Left lung (tissue), 4 donors: ENCODE measurements at regions not wholly inside any gene's neighbourhood (a gene's known extent, or its start where the extent isn't known, plus 50 kb on each side); places are given as distances from the start of the nearest gene placed in this dataset.

Experiments used
- ATAC-seq: fragments of 200-7000 bp; cut with Tn5 transposase; one replicate; pipeline ENCODE4 v1.9.1; 2020; ENCODE audit warnings: moderate library complexity
- DNase-seq, 4 donors: peaks; one replicate each; pipeline ENCODE4 v3.0.0-alpha.2; 2013 to 2020
- H3K27ac ChIP-seq, 2 donors: fragments of 200-600 bp; sonication (generic) in 1 of 2; one replicate each; pipeline versions ENCODE4 v1.5.0 to v1.8.0; 2020 to 2021
- H3K27me3 ChIP-seq, 2 donors: fragments of 200-600 bp; sonication (generic) in 1 of 2; one replicate each; pipeline versions ENCODE4 v1.5.0 to v1.8.0; 2020 to 2021
- H3K36me3 ChIP-seq, 2 donors: fragments of 200-600 bp; sonication (generic) in 1 of 2; one replicate each; pipeline versions ENCODE4 v1.5.0 to v1.8.0; 2020 to 2021
- H3K4me1 ChIP-seq, 2 donors: fragments of 200-600 bp; one replicate each; pipeline ENCODE4 v1.8.0; 2021
- H3K4me3 ChIP-seq, 2 donors: fragments of 200-600 bp; sonication (generic) in 1 of 2; one replicate each; pipeline versions ENCODE4 v1.5.0 to v1.8.0; 2020 to 2021; ENCODE audit warnings: mild to moderate bottlenecking in 1 of 2
- H3K9me3 ChIP-seq, 2 donors: fragments of 200-600 bp; sonication (generic) in 1 of 2; one replicate each; pipeline versions ENCODE4 v1.5.0 to v1.8.0; 2020 to 2021
- intact Hi-C, 2 donors: fragments of 100-400 bp; cut with DNase I; formaldehyde crosslinking; loops; one replicate each; pipeline versions ENCODE4 v1.11.2 to v1.14.2; 2022
- TF ChIP-seq, protein P1 (sequence below), 2 donors: fragments of 200-600 bp; sonication (generic) in 1 of 2; IDR thresholded peaks; one replicate each; pipeline versions ENCODE4 v1.5.0 to v1.8.0; 2021; ENCODE audit warnings: antibody characterized with exemption in 2 of 2
- donor health status: DM: no; HTN: yes; CAD: no.
- donor health status: DM: no; HTN: no; CAD: no.

DNA sequence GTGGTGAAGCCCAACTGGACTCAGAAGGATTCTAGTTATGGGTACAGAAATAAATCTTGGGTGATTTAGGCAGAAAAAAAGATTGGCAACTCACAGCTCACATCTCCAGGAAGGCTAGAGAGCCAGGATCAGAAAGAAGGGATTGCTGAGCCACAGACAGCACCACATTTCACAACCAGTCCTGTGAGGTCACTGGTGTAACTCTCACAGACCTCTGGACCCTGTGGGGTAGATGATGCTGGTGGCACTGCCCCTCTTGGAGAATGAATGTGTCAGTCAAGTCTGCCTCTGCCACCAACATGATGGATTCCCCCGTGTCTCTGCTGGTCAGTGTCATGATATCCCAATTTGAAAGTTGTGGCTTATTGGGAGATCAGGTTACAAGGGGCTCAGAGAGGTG, 70.9 kb upstream of the HMCN1 start:
- Histone ChIP-seq H3K4me3 (no peak overlapping the region), H3K36me3 (no peaks in the 10 kb centered on the region), H3K27ac (no peak overlapping the region), H3K4me1 (no peaks in the 10 kb centered on the region), H3K27me3 (no peaks in the 10 kb centered on the region), H3K9me3 (no peaks in the 10 kb centered on the region)
- DNase-seq, result no peak
- TF ChIP-seq, protein P1, sequence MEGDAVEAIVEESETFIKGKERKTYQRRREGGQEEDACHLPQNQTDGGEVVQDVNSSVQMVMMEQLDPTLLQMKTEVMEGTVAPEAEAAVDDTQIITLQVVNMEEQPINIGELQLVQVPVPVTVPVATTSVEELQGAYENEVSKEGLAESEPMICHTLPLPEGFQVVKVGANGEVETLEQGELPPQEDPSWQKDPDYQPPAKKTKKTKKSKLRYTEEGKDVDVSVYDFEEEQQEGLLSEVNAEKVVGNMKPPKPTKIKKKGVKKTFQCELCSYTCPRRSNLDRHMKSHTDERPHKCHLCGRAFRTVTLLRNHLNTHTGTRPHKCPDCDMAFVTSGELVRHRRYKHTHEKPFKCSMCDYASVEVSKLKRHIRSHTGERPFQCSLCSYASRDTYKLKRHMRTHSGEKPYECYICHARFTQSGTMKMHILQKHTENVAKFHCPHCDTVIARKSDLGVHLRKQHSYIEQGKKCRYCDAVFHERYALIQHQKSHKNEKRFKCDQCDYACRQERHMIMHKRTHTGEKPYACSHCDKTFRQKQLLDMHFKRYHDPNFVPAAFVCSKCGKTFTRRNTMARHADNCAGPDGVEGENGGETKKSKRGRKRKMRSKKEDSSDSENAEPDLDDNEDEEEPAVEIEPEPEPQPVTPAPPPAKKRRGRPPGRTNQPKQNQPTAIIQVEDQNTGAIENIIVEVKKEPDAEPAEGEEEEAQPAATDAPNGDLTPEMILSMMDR (IDR thresholded peaks at IDR 0.05), result no peak
- no peak for ATAC-seq
- intact Hi-C loops, result loop anchor here in 1 of 2 donors (10.0 kb wide), 1 partner anchor 359 kb away; no protein-coding TSS in a partner anchor

DNA sequence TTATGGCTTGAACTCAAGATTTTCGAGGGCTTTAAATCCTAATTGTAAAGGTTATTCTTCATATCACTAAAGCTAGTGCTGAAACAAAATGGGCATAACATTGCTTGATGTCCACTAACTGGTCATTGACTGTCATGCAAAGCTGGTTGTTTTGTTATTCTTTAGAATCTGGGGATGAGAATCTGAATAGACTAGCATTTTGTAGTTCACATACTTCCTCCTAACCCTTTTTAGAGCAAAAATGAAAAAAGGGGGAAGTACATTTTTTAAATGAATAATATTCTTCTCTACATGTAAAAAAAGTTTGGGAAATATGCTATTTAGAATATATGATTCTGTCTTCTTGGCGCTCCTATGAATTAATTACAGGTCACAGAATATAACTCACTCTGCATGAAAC, 72.2 kb upstream of the HMCN1 start:
- TF ChIP-seq, protein P1 (IDR thresholded peaks at IDR 0.05), result no peak
- Histone ChIP-seq H3K9me3 (no peaks in the 10 kb centered on the region), H3K27me3 (no peaks in the 10 kb centered on the region), H3K4me3 (no peak overlapping the region), H3K36me3 (no peaks in the 10 kb centered on the region), H3K4me1 (no peaks in the 10 kb centered on the region), H3K27ac (no peak overlapping the region)
- DNase-seq, result no peak
- ATAC-seq, result no peak
- intact Hi-C loops, result loop anchor here in 1 of 2 donors (10.0 kb wide), 1 partner anchor 357 kb away; no protein-coding TSS in a partner anchor

DNA sequence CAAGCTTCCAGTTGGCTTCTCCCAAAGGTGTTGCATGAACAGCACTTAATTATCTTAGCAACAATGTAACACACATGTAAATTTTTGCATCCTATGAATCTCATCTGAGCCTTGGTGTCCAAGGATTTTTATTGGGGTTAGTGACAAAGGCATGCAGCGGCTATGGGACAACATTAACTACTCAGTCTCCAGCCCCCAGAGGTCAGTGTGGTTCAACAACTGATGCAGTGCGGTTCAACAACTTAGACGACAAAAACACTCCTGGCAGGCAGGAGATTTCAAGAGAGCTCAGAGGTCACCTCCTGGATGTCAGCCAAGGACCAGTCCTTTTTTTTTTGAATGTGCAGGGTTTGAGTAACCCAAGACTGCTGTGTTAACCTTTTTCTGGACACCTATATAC, 77.5 kb upstream of the HMCN1 start:
- ATAC-seq (no peak), DNase-seq (no peak)
- H3K27ac ChIP-seq, result no peak overlapping the region
- no peaks in the 10 kb centered on the region for H3K36me3 ChIP-seq
- no peaks in the 10 kb centered on the region for H3K4me1 ChIP-seq
- intact Hi-C loops, result no loop called here
- TF ChIP-seq, protein P1 (IDR thresholded peaks at IDR 0.05), result no peak
- no peak overlapping the region for H3K4me3 ChIP-seq
- H3K9me3 ChIP-seq, result no peaks in the 10 kb centered on the region
- H3K27me3 ChIP-seq, result no peaks in the 10 kb centered on the region

DNA sequence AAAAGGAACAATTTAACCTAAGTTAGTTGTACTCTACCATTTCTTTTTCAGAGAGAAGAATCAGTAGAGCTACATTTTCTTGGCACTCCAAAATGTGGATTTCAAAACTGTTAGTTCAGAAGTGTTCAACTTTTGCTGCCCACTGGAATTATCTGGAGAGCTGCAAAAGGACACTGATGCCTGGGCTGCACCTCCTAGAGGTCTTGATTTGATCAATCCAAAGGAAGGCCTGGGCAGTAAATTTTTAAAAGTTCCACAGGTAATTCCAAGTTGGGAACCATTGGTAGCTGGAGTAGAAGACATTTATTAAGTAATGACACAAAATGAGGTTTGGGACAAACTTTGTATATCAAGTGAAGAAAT, 79.3 kb upstream of the HMCN1 start:
- Histone ChIP-seq H3K27ac (no peak overlapping the region), H3K9me3 (no peaks in the 10 kb centered on the region), H3K4me3 (no peak overlapping the region), H3K27me3 (no peaks in the 10 kb centered on the region), H3K36me3 (no peaks in the 10 kb centered on the region), H3K4me1 (no peaks in the 10 kb centered on the region)
- intact Hi-C loops, result no loop called here
- DNase-seq (no peak), ATAC-seq (no peak)
- TF ChIP-seq, protein P1 (IDR thresholded peaks at IDR 0.05), result no peak

DNA sequence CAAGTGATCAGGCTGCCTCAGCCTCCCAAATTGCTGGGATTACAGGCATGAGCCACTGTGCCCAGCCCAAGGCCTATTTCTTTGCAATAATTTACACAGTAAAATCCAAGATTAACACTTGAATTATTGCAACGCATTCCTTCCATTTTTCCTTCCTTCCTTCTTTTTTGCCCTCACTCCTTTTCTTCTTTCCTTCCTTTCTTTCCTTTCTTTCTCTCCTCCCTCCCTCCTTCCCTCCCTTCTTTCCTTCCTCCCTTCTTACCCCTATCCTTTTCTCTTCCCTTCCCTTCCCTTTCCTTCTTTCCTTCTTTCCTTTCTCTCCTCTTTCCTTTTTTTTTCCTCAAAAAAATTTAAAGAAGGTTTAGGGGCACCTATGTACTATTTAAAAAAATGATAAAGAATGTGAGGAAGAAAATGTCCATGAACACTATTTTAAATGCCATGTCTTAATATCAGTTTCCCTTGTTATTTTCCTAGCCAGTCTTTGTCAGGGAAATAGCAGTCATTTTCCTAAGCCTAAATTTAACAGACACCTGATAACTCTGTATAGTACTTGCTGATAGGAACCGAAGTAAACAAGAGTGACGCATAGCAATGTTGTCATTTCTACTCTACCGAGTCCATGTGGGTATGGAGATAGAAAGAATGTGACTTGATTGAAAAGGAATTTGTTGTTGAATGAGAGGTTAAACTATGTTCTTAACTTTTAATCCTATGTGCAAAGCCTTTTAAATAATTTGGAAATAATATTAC, 79.8 kb upstream of the HMCN1 start:
- intact Hi-C loops, result no loop called here
- no peaks in the 10 kb centered on the region for H3K27me3 ChIP-seq
- no peak for DNase-seq

More for the DNA sequence above, 79.8 kb upstream of the HMCN1 start:
- Histone ChIP-seq H3K4me3 (no peak overlapping the region), H3K36me3 (no peaks in the 10 kb centered on the region), H3K27ac (no peak overlapping the region), H3K4me1 (no peaks in the 10 kb centered on the region), H3K9me3 (peaks cover 0 to under 1% of the 10 kb centered on the region in 2 donors)
- TF ChIP-seq, protein P1 (IDR thresholded peaks at IDR 0.05), result no peak
- peak; percentile 59 for ATAC-seq
